Right renal pelvis (tissue), 4 donors: ENCODE measurements at regions not wholly inside any gene's neighbourhood (a gene's known extent, or its start where the extent isn't known, plus 50 kb on each side); places are given as distances from the start of the nearest gene placed in this dataset.

Experiments used
- DNase-seq, 4 donors: peaks; one replicate each; pipeline ENCODE4 v3.0.0-alpha.2; 2013; ENCODE audit warnings: low read depth in 4 of 4, low spot score in 3 of 4, missing footprints in 1 of 4

- no peak for DNase-seq
Observed at GRCh38 chr1:88169139-88169538, 514.9 kb upstream of the PKN2 start.

GRCh38 chr1:88169939-88170338, 514.1 kb upstream of the PKN2 start:
- DNase-seq: peak in 1 of 4 donors; percentile 39

- no peak for DNase-seq
Observed at GRCh38 chr1:88175120-88175630, 508.9 kb upstream of the PKN2 start.

DNA sequence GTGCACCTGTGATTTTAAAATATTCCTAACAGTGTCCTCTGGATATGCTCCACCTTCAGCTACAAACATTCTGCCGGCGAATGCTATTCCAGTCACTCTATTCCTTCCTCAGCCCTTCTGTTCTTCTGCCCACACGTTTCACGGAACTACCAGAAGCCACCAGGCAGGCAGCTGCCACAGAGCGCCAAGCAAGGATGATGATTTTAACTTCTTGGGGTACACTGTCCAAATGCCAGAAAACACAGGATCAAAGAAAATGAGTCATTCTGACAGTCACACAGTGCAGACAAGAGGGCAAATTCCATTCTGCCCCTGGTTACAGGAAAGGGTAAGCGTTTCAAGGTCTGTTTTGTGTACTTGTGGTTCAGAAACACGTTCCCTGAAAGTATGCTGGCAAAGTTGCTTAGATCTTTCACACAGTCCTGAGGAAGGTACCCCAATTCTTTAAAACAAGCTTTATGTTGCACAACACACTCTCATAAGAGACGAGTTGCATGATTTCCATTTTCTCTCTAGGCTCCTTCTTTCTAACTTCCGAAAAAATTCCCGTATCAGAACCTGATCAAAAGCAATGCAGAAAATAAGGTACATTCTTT, 508.3 kb upstream of the PKN2 start:
- DNase-seq: no peak

- no peak for DNase-seq
Observed at GRCh38 chr1:88179943-88180342, 504.1 kb upstream of the PKN2 start.

DNA sequence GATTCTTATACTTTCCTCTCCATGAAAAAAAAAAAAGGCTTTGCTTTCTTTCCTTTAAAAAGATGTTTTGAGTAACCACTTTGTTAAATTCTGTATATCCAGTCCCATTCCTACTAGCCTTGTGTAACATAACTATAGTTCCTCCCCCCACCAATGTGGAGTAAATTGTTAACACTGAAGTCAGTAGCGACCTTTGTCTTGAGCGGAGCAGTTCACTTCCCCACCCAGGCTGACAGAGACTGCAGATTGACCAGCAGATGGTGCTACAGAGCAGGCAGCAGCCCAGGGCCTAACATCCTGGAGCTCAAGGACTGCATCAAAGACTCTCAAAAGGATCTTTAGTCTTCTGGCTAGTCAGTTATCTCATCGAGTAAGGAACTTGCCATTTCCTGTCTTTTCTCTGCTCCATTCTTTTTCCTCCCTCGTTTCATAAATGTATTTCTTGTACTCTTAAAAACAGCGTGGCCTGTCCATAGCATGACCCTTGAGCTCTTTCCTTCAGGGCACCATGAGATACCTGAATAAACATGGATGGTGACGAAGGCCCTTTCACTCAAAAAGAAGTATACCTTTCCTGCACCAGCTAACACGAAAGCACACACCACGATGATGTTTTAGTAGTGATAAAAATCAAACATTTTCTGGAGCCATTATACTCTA, 503.5 kb upstream of the PKN2 start:
- peak; percentile 60 to 77 (median 72) for DNase-seq

DNA sequence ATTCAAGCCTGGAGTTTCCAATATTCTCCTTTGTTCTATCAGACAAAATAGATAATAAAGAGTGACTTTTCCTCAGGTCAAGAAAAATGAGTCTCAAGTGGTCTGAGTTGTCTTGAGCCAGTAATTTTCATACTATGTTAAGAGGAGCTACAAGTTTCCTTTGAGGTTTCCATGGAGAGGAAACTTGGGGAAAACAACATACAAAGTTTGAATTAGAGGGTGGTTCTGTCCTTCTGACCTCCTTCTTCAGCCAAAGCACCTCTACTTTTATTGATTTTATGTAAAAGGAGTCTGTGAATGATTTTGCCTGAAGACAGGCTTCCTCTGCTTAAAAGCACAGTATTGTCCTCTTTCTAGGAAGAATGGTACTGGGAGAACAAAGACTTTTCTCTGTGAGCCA, 497.2 kb upstream of the PKN2 start:
- no peak for DNase-seq

GRCh38 chr1:88188038-88188437, 496.0 kb upstream of the PKN2 start:
- no peak for DNase-seq

- no peak for DNase-seq
Observed at GRCh38 chr1:88189525-88189924, 494.5 kb upstream of the PKN2 start.

- DNase-seq: no peak
Observed at GRCh38 chr1:88191917-88192316, 492.2 kb upstream of the PKN2 start.

- DNase-seq: no peak
Observed at GRCh38 chr1:88194542-88194941, 489.5 kb upstream of the PKN2 start.

- no peak for DNase-seq
Observed at GRCh38 chr1:88200545-88200944, 483.5 kb upstream of the PKN2 start.

- no peak for DNase-seq
Observed at GRCh38 chr1:88204111-88204510, 480.0 kb upstream of the PKN2 start.

DNA sequence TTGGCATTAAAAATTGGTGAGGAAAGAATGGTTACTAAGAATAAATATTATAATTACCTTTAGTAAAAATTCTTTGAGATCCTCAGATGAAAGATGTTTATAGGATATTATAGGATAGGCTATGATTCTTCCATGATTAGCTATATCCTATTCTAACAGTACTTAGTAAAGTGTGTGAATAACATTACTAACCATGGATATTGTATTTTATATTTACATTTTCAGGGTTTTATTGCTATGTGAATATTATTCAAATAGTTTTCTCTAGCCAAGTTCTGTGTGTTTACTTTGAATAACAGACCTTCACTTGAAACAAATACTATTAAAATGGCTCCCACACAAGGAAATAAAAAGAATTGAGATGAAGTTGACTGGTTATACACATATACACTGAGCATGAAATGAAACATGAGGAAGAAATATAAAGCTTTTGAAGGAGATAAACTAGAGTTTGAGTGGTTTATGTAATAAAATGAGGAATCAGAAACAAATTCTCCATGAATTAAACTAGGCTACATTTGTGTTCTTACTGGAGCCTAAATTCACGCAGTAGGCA, 479.4 kb upstream of the PKN2 start:
- no peak for DNase-seq

- no peak for DNase-seq
Observed at GRCh38 chr1:88208389-88208788, 475.7 kb upstream of the PKN2 start.

DNA sequence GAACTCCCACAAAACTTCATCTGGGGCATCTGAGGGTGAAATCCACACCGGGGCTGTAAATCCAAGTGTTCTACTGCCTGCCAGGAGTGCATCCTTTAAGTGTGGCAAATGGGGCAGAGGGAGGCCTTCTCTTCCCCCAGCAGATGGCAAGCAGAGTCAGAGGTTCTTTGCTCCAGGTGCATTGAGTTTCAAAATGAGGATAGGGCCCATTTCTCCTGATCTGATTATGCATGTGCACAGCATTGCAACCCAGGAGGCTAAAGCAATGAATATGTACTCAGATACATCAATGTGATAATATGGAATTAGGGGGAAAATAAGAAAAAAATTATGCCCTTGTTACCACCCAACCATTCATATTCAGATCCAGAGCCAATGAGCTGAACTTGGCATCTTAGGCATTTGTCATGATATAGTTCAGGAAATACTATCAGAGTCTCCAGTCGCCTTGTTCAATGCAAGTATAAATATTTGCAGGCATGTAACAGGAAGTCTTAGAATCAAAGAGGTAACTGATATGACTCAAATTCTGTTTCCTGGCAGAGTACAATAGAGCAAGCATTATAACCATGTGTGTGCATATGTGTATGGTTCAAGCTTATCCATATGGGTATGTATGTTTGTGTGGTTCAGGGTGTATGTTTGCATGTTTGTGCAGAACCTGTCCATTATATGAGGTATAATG, 473.8 kb upstream of the PKN2 start:
- no peak for DNase-seq

DNA sequence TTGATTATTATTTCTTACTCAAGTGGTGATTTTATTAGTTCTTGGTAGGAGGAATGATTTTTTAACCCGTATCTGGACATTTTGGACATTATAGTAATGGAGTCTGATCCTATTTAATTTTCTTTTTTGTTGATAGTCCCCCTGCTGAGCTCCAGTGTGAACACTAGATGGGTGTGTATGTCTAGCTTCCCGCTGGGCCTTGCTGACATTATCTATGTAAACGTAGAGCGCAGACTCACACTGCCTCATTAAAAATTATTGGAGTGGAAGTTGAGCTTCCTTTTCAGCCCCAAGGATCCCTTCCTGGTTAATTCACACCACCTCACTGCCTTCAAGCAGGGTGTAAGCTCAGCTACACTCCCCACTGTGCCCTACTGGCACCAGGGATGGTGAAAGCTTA, 467.6 kb upstream of the PKN2 start:
- no peak for DNase-seq

GRCh38 chr1:88217386-88217785, 466.7 kb upstream of the PKN2 start:
- no peak for DNase-seq

DNA sequence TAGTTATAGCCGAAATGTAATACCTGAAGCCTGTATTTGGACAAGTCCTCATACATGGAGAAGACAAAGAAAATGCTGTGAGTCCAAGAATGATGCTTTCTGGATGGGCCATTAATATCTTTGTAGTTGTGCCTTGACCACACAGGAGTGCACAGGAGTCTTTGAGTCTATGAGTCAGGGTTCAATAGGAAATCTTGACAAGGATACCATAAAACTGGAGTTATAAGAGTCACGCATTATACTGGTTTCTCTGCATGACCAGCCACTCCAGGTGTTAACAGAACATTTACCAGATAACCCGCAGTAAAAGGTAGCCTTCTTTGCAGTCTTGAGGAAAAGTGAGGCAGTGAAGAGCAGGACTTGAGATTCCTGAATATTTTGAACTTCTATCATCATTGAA, 464.6 kb upstream of the PKN2 start:
- no peak for DNase-seq

- DNase-seq: no peak
Observed at GRCh38 chr1:88221411-88221810, 462.7 kb upstream of the PKN2 start.

- DNase-seq: no peak
Observed at GRCh38 chr1:88224906-88225305, 459.2 kb upstream of the PKN2 start.

DNA sequence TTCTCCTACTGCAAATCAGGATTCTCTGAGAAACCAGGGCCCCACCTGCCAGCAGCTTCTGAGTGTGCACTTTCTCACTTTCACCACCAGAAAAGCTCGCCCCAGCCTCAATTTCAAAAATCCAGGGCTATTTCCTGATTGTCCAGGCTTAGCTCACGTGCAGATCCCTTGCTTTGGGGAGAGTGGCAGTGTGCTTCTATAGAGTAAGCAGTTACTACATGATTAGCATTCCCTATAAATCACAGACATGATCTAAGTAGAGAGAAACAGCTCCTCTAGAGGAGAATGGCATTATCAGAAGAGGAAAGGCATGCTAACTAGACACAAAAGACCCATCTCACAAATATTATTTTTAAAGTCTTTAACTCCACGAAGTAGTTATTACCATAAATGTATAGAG, 456.0 kb upstream of the PKN2 start:
- no peak for DNase-seq
